T-helper 2 cell treated with Interferon-gamma antibody and Interleukin-4, amounts not matched to agents 100 ng/mL and 5 ng/mL, for 36 hours (primary cell): ENCODE measurements at regions not wholly inside any gene's neighbourhood (a gene's known extent, or its start where the extent isn't known, plus 50 kb on each side); places are given as distances from the start of the nearest gene placed in this dataset.

Experiments used
- intact Hi-C: fragments of 100-400 bp; cut with micrococcal nuclease; formaldehyde crosslinking; loops from one replicate; pipeline ENCODE4 v1.15.1; 2023

DNA sequence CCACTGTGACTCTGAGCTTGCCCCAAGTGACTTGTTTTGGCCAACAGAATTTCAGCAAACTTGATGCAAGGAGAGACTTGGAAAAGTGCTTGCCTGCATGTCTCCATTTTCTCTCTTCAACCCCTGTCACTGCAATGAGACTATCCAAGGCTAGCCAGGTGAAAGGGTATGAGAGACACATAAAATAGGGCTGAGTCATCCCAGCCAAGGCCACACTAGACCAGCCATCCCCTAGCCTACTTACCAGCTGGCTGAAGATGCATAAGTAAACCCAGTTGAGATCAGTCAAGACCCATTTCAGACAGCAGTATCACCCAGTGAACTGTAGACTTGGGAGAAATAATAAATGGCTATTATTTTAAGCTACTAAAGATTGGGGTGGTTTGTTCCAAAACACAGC is 52.9 kb upstream of the VLDLR start:
- intact Hi-C loops, result no loop called here

DNA sequence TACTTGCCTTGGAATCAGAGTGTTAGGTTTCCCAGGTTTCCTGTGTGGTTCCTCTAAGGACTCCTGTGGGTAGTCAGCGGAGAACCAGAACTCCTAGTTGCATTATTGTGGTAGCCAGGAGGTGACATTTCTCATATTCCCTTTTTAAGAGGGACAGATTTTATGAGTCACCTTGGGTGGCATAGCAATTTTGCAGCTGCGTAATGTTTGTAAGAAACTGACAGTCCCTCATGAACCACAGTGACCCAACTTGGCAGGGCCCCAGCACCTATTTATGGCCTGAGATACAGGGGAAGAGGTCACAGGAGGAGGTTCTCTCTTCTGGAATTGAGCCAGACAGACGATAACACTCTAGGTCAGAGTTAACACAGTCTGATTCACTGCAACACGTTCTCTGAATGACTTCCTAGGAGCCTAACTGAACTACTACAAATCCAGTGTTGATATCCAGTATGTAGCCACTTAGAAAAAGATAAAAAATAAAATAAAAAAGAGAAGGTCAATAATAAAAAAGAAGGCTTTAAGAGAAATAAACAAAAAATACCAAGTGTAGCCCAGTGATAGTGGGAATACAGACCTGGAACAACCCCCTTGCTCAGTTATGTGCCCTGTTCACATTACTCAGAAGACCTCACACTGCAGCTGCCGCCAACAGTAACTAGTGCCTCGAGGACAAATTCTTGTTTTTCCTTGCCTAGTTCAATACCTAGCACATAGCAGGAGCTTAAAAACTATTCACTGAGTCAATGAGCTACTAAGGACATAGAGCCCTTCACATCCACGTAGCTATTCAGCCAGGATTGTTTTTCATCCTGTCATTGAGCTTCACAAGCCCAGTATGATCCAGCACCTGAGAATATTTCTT is 50.7 kb upstream of the VLDLR start:
- intact Hi-C loops, result no loop called here
